Heart left ventricle (tissue), 16 donors: ENCODE measurements at regions not wholly inside any gene's neighbourhood (a gene's known extent, or its start where the extent isn't known, plus 50 kb on each side); places are given as distances from the start of the nearest gene placed in this dataset.

Source experiments
- ATAC-seq, 4 donors: fragments of 200-7000 bp; cut with Tn5 transposase; one replicate each; pipeline ENCODE4 v1.9.1; 2020 to 2022; ENCODE audit warnings: moderate library complexity in 4 of 4, mild to moderate bottlenecking in 3 of 4, moderate number of reproducible peaks in 1 of 4
- DNase-seq, 5 donors: peaks; one replicate each; pipeline ENCODE4 v3.0.0-alpha.2; 2020
- H3K27ac ChIP-seq, 12 donors: fragments of 200-600 bp; sonication (generic) in 4 of 12; one replicate each; pipeline versions ENCODE4 v1.5.0 to v1.8.0; 2016 to 2022; ENCODE audit warnings: mild to moderate bottlenecking in 2 of 12
- H3K27me3 ChIP-seq, 9 donors: fragments of 200-600 bp; sonication (generic) in 2 of 9; one replicate each; pipeline versions ENCODE4 v1.5.1 to v1.8.0; 2016 to 2022; ENCODE audit warnings: mild to moderate bottlenecking in 3 of 9
- H3K36me3 ChIP-seq, 9 donors: fragments of 200-600 bp; sonication (generic) in 2 of 9; one replicate each; pipeline versions ENCODE4 v1.5.0 to v1.8.0; 2018 to 2022; ENCODE audit warnings: mild to moderate bottlenecking in 2 of 9
- H3K4me1 ChIP-seq, 12 donors: fragments of 200-600 bp; sonication (generic) in 4 of 12; one replicate each; pipeline versions ENCODE4 v1.5.0 to v1.8.0; 2016 to 2022; ENCODE audit warnings: mild to moderate bottlenecking in 3 of 12
- H3K4me3 ChIP-seq, 12 donors: fragments of 200-600 bp; sonication (generic) in 4 of 12; one replicate each; pipeline versions ENCODE4 v1.5.0 to v1.8.0; 2017 to 2022; ENCODE audit warnings: mild to moderate bottlenecking in 9 of 12, moderate library complexity in 4 of 12
- H3K9me3 ChIP-seq, 12 donors: fragments of 200-600 bp; sonication (generic) in 4 of 12; one replicate each; pipeline versions ENCODE4 v1.5.0 to v1.8.0; 2016 to 2022; ENCODE audit warnings: mild to moderate bottlenecking in 1 of 12
- POLR2A ChIP-seq, 2 donors: fragments of 450-650 bp; IDR thresholded peaks; one replicate each; pipeline ENCODE4 v1.6.1; 2017; ENCODE audit warnings: antibody characterized with exemption in 2 of 2, mild to moderate bottlenecking in 2 of 2, moderate library complexity in 2 of 2
- WGBS, 4 donors: extraction: QIAGEN DNeasy Blood & Tissue Kit in 2 of 4; methylation state at CpG; one replicate each; pipeline versions ENCODE4 v1.1.5 to v1.1.7; 2013 to 2018; 5-methylcytosine and 5-hydroxymethylcytosine counted together
- intact Hi-C, 10 donors: fragments of 100-400 bp; cut with DNase I; formaldehyde crosslinking; loops; one replicate each; pipeline versions ENCODE4 v1.11.1 to v1.14.2; 2022
- TF ChIP-seq, protein P1 (sequence below), 12 donors: fragments of 200-600 bp; sonication (generic) in 4 of 12; IDR thresholded peaks; one replicate each; pipeline versions ENCODE4 v1.5.0 to v1.8.0; 2018 to 2022; ENCODE audit warnings: antibody characterized with exemption in 12 of 12, mild to moderate bottlenecking in 5 of 12
- donor health status: ischemic (EF 13 %, LVEDD 7.1; RV severe dilation, severe dysfunction).
- donor health status: healthy with polysubstance abuse.
- donor health status: DM: no; HTN: yes; CAD: no.
- donor health status: DM: no; HTN: no; CAD: no.
- donor health status: ischemic (EF 25% LVEDD 6.9; RV normal size, moderate dysfunction).
- donor health status: ischemic (EF 25% LVEDD 5.7; RV mildly dilated, moderate dysfunction).
- donor health status: healthy.
- donor health status: DM: yes; HTN: yes; CAD: no.
- donor health status: ischemic (EF 35%, LVEDD 5.7; RV mildly dilated, moderate dysfunction).
- donor health status: nonischemic (EF 11% LVEDD 7.7; RV severe dilation, severe dysfunction).
- donor health status: DM: yes; HTN: yes; CAD: no.
- donor health status: PGD.
- donor health status: ischemic (EF 29% LVEDD 5.4; RV normal size, mild dysfunction).
- donor health status: nonischemic (EF 23%, LVEDD 6.1; RV moderate dilation, normal function).

DNA sequence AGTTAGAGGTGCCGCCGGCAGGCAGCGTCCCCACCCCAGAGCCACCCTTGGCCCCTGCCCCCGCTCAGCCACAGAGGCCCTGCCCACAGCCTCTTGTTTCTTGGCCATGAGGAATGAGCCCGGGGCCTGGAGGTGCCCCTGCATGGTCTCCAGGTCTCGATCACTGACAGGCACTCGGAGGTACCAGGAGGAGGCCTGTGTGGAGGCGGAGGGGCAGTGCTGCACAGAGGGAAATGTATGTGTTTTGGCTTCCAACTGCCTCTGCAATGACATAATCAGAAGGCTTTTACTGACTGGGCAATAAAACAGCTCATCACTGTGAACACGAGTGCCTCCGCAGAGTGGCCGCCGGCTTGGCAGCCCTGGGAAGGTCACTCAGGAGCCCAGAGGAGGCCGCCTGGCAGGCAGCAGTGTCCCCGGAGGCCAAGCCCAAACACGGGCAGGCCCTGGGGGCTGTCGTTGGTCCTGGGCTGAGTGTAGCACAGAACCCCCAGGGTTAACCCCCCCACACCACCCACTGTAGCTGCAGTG is 61.1 kb upstream of the GATA5 start:
- intact Hi-C loops = no loop called here
- 38 to 62% (median 60%) methylated on average over 9 to 16 of the region's 16 CpGs for WGBS, 4 donors
- DNase-seq = peak in 3 of 5 donors; percentile 61 to 80 (median 78)

DNA sequence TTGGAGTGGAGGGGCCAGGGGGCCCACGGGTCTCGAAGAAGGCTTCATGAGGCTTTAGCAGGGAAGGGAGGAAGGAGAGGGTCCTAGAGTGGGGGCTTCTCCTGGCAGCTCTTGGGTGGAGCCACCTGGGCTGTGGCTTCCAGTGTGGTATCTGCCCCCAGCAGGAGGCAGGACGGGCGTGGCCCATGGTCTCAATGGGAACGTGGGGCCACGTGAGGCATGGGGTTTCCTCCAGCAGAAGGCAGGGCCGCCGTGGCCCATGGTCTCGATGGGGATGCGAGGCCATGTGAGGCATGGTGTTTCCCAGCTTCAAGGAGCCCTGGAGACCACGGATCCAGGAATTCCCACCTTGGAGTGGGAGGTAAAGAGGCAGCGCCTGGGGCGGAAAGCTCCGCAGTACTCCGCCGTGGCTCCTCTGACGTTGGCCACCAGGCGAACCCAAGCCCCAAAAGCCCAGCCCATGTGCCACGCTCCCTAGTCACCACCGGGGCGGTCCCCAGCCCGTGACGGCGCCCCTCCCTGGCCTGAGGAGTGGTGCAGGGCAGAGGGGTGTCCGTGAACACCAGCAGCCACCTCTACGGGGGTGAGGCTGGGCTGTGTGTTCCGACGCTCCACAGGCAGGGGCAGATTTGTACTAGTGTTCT is 62.0 kb upstream of the GATA5 start:
- peak overlapping the region in 8 of 12 donors; percentile 61 to 88 (median 81) for H3K27ac ChIP-seq
- no peaks in the 10 kb centered on the region for H3K36me3 ChIP-seq
- ATAC-seq (no peak), DNase-seq (no peak)
- H3K9me3 ChIP-seq = no peaks in the 10 kb centered on the region
- no peak overlapping the region for H3K4me3 ChIP-seq
- intact Hi-C loops = no loop called here
- 82 to 88% (median 85%) methylated on average over 20 to 28 of the region's 28 CpGs for whole genome bisulfite sequencing, 4 donors
- TF ChIP-seq, protein P1, sequence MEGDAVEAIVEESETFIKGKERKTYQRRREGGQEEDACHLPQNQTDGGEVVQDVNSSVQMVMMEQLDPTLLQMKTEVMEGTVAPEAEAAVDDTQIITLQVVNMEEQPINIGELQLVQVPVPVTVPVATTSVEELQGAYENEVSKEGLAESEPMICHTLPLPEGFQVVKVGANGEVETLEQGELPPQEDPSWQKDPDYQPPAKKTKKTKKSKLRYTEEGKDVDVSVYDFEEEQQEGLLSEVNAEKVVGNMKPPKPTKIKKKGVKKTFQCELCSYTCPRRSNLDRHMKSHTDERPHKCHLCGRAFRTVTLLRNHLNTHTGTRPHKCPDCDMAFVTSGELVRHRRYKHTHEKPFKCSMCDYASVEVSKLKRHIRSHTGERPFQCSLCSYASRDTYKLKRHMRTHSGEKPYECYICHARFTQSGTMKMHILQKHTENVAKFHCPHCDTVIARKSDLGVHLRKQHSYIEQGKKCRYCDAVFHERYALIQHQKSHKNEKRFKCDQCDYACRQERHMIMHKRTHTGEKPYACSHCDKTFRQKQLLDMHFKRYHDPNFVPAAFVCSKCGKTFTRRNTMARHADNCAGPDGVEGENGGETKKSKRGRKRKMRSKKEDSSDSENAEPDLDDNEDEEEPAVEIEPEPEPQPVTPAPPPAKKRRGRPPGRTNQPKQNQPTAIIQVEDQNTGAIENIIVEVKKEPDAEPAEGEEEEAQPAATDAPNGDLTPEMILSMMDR (IDR thresholded peaks at IDR 0.05) = no peak
- TF ChIP-seq POLR2A (IDR thresholded peaks at IDR 0.05) = no peak
- H3K4me1 ChIP-seq = peaks cover 0 to 24% (median 5%) of the 10 kb centered on the region in 12 donors
- peaks cover 0 to 5% (median 0%) of the 10 kb centered on the region in 9 donors for H3K27me3 ChIP-seq

More for the DNA sequence above, 61.1 kb upstream of the GATA5 start:
- Histone ChIP-seq H3K9me3 (no peaks in the 10 kb centered on the region), H3K27ac (peak overlapping the region in 11 of 12 donors; percentile 44 to 88 (median 79)), H3K4me3 (no peak overlapping the region), H3K27me3 (peaks cover 0 to 10% (median 0%) of the 10 kb centered on the region in 9 donors), H3K36me3 (no peaks in the 10 kb centered on the region), H3K4me1 (peaks cover 0 to 24% (median 5%) of the 10 kb centered on the region in 12 donors)
- ATAC-seq = peak; percentile 57 to 81 (median 70)
- TF ChIP-seq POLR2A (IDR thresholded peaks at IDR 0.05) = no peak
- TF ChIP-seq, protein P1 (IDR thresholded peaks at IDR 0.05) = no peak

DNA sequence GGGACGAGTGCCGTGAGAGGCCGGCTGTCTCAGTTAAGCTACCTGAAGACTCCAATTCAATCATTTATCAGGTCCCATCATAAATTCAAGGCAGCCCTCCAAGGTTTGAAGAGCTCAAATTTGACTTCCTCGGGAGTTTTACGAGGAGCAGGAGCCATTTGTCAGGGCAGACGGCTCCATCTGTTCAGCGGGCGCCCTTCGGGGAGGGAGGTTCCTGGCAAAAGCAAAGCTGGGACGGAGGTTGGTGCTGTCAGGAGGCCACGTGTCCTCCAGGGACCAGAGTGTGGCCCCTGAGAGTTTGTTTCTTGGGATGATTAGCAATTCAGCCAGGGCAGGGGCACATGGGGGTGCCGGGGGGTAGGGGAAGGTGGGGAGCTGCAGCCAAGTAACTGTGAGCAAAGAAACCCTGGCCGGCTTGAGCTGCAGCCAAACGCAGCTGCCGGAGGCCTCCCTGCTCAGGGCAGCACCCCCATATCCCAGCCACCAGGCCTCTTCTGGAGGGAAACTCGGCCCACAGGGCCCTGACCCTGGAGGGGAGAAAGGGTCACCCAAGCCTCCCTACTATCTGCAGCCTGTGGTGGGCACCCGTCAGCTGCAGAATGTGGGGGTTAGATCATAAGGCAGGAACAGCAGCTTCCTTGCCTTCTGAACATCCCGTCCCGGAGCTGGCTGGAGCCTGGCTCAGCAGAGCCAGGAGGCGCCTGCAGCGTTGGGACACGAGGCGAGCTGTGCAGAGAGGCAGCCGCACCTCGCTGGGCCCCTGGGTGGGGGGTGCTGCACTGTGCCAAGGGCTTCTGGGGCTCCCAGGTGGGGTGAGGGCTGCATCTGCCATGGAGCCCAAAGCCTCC is 63.6 kb upstream of the GATA5 start:
- no peaks in the 10 kb centered on the region for H3K36me3 ChIP-seq
- peaks cover 0 to 29% (median 5%) of the 10 kb centered on the region in 12 donors for H3K4me1 ChIP-seq
- H3K9me3 ChIP-seq = peaks cover 0 to under 1% (median 0%) of the 10 kb centered on the region in 12 donors
- H3K4me3 ChIP-seq = no peak overlapping the region
- DNase-seq = no peak
- peak overlapping the region in 6 of 12 donors; percentile 14 to 80 (median 44) for H3K27ac ChIP-seq
- whole genome bisulfite sequencing, 4 donors = 53 to 61% (median 58%) methylated on average over 23 to 25 of the region's 25 CpGs
- TF ChIP-seq POLR2A (IDR thresholded peaks at IDR 0.05) = no peak
- TF ChIP-seq, protein P1 (IDR thresholded peaks at IDR 0.05) = no peak
- H3K27me3 ChIP-seq = peaks cover 0 to 5% (median 0%) of the 10 kb centered on the region in 9 donors
- peak in 3 of 4 donors; percentile 20 to 63 (median 21) for ATAC-seq
- intact Hi-C loops = no loop called here

DNA sequence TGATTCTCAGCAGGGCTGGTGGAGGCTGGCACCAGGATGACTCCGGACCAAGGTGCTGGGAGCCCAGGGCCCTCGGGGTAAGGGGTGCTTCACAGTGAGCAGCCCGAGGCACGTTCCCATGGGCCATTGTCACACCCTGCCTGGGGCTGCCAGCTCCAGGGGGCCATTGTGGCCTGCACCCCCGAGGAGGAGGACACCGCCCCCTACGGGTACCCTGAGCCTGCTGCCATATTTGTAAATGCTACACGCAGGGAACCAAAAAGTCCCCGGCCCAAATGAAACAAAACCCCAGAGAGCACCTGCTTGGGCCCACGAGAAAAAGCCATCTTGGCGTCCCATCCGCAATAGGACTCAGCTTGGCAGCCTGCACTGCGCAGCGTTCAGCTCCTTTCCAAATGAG is 64.7 kb upstream of the GATA5 start:
- DNase-seq (no peak), ATAC-seq (no peak)
- Histone ChIP-seq H3K27ac (peak overlapping the region in 1 of 12 donors; percentile 79), H3K9me3 (peaks cover 0 to 6% (median 0%) of the 10 kb centered on the region in 12 donors), H3K4me3 (no peak overlapping the region), H3K27me3 (peaks cover 0 to 5% (median 0%) of the 10 kb centered on the region in 9 donors), H3K4me1 (peaks cover 0 to 25% (median 5%) of the 10 kb centered on the region in 12 donors), H3K36me3 (no peaks in the 10 kb centered on the region)
- WGBS, 4 donors = 81 to 87% (median 84%) methylated on average over 13 to 14 of the region's 14 CpGs
- intact Hi-C loops = no loop called here
- TF ChIP-seq POLR2A (IDR thresholded peaks at IDR 0.05) = no peak
- TF ChIP-seq, protein P1 (IDR thresholded peaks at IDR 0.05) = no peak
